Body of pancreas (tissue), 4 donors: ENCODE measurements at regions not wholly inside any gene's neighbourhood (a gene's known extent, or its start where the extent isn't known, plus 50 kb on each side); places are given as distances from the start of the nearest gene placed in this dataset.

Experiments used
- ATAC-seq: fragments of 150-250 bp; one replicate; pipeline ENCODE4 v1.9.1; 2016
- DNase-seq, 4 donors: peaks; one replicate each; pipeline ENCODE4 v3.0.0-alpha.2; 2019
- H3K27ac ChIP-seq, 4 donors: fragments of 200-600 bp; sonication (generic); 1 replicate in 3 of 4; 2 replicates in 1 of 4; pipeline versions ENCODE4 v1.5.1 to v1.6.1; 2016 to 2019; ENCODE audit warnings: mild to moderate bottlenecking in 1 of 4, mixed read lengths in 1 of 4, moderate library complexity in 1 of 4
- H3K27me3 ChIP-seq, 2 donors: fragments of 200-600 bp; sonication (generic); one replicate each; pipeline ENCODE4 v1.6.0; 2016; ENCODE audit warnings: mild to moderate bottlenecking in 1 of 2
- H3K36me3 ChIP-seq, 2 donors: fragments of 200-600 bp; sonication (generic); replicated peaks in 1 of 2; 2 replicates each; pipeline ENCODE4 v1.5.1; 2016; ENCODE audit warnings: low read depth in 2 of 2; ENCODE audit not compliant: insufficient read depth in 1 of 2
- H3K4me1 ChIP-seq: fragments of 200-600 bp; sonication (generic); one replicate; pipeline ENCODE4 v1.6.0; 2016
- H3K4me3 ChIP-seq, 2 donors: fragments of 200-600 bp; sonication (generic); 1 replicate in 1 of 2; 2 replicates in 1 of 2; pipeline ENCODE4 v1.5.1; 2016 to 2019
- H3K9me3 ChIP-seq, 3 donors: fragments of 200-600 bp; sonication (generic); 1 replicate in 2 of 3; 2 replicates in 1 of 3; pipeline ENCODE4 v1.5.1; 2016
- POLR2A ChIP-seq, 3 donors: fragments of 450-650 bp; IDR thresholded peaks; one replicate each; pipeline ENCODE4 v1.6.1; 2016; ENCODE audit warnings: antibody characterized with exemption in 3 of 3, mild to moderate bottlenecking in 2 of 3
- WGBS, 2 donors: methylation state at CpG; one replicate each; pipeline ENCODE4 v1.1.5; 2017; 5-methylcytosine and 5-hydroxymethylcytosine counted together
- intact Hi-C: fragments of 100-400 bp; cut with DNase I; formaldehyde crosslinking; loops from one replicate; pipeline ENCODE4 v1.15.1; 2023
- TF ChIP-seq, protein P1 (sequence below), 7 experiments: fragments of 450-650 bp in 4 of 7; fragments of 200-600 bp in 3 of 7; sonication (generic) in 3 of 7; IDR thresholded peaks; one replicate each; pipeline ENCODE4 v1.5.1; 2016 to 2019; ENCODE audit warnings: antibody characterized with exemption in 7 of 7

DNA sequence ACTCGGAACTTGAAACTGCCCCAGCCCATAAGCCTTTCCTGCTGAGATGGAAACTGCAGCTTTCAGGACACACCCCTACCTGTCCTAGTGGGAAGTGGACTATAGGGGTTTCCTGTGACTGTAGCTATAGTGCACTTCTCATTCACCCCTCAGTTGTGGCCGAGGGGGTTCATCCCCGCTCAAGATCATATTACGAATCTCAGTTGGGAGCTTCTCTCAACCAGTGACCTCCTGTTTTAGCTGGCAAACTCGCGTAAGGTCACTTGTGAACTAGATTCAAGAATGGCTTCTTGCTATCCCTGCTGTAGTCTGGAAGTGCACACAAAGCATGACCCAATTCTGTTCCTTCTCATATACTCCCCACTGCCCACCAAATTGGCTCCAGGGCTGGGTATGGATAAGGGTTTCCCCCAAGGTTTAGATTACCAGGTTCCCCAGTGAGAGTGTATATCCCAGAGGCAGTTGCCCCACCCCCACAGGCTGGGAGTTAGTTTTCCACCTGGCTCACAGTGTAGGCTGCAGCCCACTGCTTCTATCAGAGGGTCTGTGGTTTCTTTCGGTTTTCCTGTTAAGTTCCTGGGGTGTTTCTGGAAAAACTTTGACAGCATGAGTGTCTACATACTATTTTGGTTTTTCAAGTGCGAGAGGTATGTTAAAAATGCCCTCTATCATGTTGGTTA, 812.9 kb downstream of the JRKL start:
- intact Hi-C loops = no loop called here
- H3K9me3 ChIP-seq = no peaks in the 10 kb centered on the region
- no peak overlapping the region for H3K27ac ChIP-seq
- no peaks in the 10 kb centered on the region for H3K4me1 ChIP-seq
- H3K4me3 ChIP-seq = no peak overlapping the region
- H3K27me3 ChIP-seq = no peaks in the 10 kb centered on the region
- ATAC-seq = no peak
- DNase-seq = no peak
- WGBS, 2 donors = 46 to 50% methylated on average over 6 to 8 of the region's 8 CpGs
- H3K36me3 ChIP-seq = no peaks in the 10 kb centered on the region
- no peak for TF ChIP-seq POLR2A (IDR thresholded peaks at IDR 0.05)
- TF ChIP-seq, protein P1, sequence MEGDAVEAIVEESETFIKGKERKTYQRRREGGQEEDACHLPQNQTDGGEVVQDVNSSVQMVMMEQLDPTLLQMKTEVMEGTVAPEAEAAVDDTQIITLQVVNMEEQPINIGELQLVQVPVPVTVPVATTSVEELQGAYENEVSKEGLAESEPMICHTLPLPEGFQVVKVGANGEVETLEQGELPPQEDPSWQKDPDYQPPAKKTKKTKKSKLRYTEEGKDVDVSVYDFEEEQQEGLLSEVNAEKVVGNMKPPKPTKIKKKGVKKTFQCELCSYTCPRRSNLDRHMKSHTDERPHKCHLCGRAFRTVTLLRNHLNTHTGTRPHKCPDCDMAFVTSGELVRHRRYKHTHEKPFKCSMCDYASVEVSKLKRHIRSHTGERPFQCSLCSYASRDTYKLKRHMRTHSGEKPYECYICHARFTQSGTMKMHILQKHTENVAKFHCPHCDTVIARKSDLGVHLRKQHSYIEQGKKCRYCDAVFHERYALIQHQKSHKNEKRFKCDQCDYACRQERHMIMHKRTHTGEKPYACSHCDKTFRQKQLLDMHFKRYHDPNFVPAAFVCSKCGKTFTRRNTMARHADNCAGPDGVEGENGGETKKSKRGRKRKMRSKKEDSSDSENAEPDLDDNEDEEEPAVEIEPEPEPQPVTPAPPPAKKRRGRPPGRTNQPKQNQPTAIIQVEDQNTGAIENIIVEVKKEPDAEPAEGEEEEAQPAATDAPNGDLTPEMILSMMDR (IDR thresholded peaks at IDR 0.05) = no peak

DNA sequence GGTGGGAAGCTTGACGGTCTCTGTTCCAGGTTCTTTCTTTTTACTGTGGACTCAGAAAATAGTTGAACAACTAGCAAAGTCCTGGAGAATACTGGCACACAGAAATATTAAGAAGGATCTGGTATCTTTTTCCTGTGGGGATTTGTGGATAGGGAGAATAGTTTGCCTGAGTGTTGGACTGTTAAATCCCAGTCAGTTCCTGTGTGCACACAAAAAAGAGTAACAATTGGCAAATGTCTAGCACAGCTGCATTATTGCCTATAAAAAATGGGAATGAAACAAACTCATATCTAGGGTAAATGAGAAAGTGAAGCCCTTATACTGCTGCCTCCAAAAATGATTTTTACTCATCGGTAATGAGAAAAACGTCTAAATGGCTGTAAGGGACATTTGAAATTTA, 828.2 kb downstream of the JRKL start:
- Histone ChIP-seq H3K27me3 (no peaks in the 10 kb centered on the region), H3K36me3 (no peaks in the 10 kb centered on the region), H3K27ac (no peak overlapping the region), H3K4me3 (no peak overlapping the region), H3K9me3 (no peaks in the 10 kb centered on the region), H3K4me1 (no peaks in the 10 kb centered on the region)
- DNase-seq (no peak), ATAC-seq (no peak)
- 68 to 69% methylated on average over 3 of the region's 3 CpGs for WGBS, 2 donors
- intact Hi-C loops = no loop called here
- TF ChIP-seq, protein P1 (IDR thresholded peaks at IDR 0.05) = no peak
- TF ChIP-seq POLR2A (IDR thresholded peaks at IDR 0.05) = no peak

DNA sequence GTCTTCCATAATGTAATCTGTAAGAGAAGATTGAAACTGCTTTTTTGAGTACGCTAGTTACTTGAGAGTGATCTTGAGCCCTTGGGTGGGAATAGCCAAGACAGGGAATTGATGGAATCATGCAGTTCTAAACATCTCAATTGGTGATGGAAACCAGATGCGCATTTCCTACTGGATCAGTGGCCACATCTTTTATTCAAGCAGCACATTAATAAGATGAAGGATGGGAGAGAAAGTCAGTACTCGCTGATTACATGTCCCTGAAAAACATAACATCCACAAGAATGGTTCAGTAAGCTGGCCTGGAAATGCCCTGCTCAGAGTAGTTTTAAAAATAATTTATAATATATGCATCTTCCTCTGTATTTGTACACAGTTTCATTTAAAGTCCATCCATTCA, 833.8 kb downstream of the JRKL start:
- WGBS, 2 donors = 65 to 77% methylated on average over 3 of the region's 3 CpGs
- DNase-seq = no peak

DNA sequence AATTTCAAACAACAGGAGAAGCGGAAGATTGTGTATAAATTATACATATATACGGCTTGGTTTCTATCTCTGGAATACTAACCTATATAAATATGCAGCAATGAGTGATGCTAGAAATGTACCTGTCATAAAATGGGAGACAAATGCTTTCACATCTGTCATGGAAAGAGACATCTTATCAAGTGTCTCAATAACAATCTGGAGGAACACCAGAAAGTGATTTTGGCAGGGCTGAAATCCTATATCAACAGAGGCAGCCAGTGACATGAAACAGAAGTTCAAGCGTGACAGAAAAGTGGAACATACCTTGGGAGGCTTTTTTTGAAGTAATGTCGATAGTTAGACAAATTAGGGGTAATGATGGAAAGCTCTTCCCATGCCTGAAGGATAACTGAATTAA, 834.6 kb downstream of the JRKL start:
- 43 to 58% methylated on average over 4 of the region's 4 CpGs for WGBS, 2 donors
- TF ChIP-seq, protein P1 (IDR thresholded peaks at IDR 0.05) = no peak
- TF ChIP-seq POLR2A (IDR thresholded peaks at IDR 0.05) = no peak
- H3K4me1 ChIP-seq = no peaks in the 10 kb centered on the region

More for the DNA sequence above, 833.8 kb downstream of the JRKL start:
- H3K9me3 ChIP-seq = no peaks in the 10 kb centered on the region
- intact Hi-C loops = no loop called here
- H3K36me3 ChIP-seq = no peaks in the 10 kb centered on the region
- TF ChIP-seq POLR2A (IDR thresholded peaks at IDR 0.05) = no peak
- TF ChIP-seq, protein P1 (IDR thresholded peaks at IDR 0.05) = no peak
- H3K4me1 ChIP-seq = no peaks in the 10 kb centered on the region
- H3K27ac ChIP-seq = no peak overlapping the region
- ATAC-seq = no peak
- H3K4me3 ChIP-seq = no peak overlapping the region
- no peaks in the 10 kb centered on the region for H3K27me3 ChIP-seq

DNA sequence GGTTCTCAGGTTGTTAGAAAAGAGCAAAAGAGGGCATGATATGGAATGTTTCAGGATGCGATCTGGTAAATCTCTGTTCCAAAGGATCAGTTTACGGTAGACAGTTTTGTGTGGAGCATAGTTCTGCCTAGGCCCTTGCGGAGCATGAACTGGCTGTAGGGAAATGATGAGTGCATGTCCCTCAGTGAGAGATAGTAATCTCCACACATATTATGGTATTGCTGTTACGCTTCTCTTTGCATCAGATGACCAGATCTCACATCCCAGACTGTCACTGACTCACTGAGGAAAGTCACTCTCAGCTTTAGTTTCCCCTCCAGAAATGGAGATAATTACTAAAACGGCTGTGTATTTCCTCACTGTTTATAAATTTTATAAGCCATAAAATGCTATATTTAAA, 836.0 kb downstream of the JRKL start:
- H3K4me1 ChIP-seq = no peaks in the 10 kb centered on the region
- H3K36me3 ChIP-seq = no peaks in the 10 kb centered on the region
- 68 to 72% methylated on average over 5 of the region's 5 CpGs for WGBS, 2 donors
- no peaks in the 10 kb centered on the region for H3K27me3 ChIP-seq
- no peak for ATAC-seq
- no peak for DNase-seq
- H3K27ac ChIP-seq = no peak overlapping the region
- H3K4me3 ChIP-seq = no peak overlapping the region
- no peak for TF ChIP-seq POLR2A (IDR thresholded peaks at IDR 0.05)
- TF ChIP-seq, protein P1 (IDR thresholded peaks at IDR 0.05) = no peak
- H3K9me3 ChIP-seq = no peaks in the 10 kb centered on the region
- intact Hi-C loops = no loop called here

More for the DNA sequence above, 834.6 kb downstream of the JRKL start:
- intact Hi-C loops = no loop called here
- Histone ChIP-seq H3K4me3 (no peak overlapping the region), H3K27me3 (no peaks in the 10 kb centered on the region), H3K9me3 (no peaks in the 10 kb centered on the region), H3K27ac (no peak overlapping the region), H3K36me3 (no peaks in the 10 kb centered on the region)
- DNase-seq = no peak
- ATAC-seq = no peak
